HL-60 (cell line): ENCODE measurements at regions not wholly inside any gene's neighbourhood (a gene's known extent, or its start where the extent isn't known, plus 50 kb on each side); places are given as distances from the start of the nearest gene placed in this dataset.

Experiments
- DNase-seq, 2 experiments: peaks; one replicate each; pipeline ENCODE4 v3.0.0-alpha.2; 2010 to 2020; ENCODE audit warnings: low read depth in 1 of 2, low spot score in 1 of 2
- H3K27ac ChIP-seq: fragments of 250-450 bp; sonication (Bioruptor Pico); replicated peaks from 2 replicates; pipeline ENCODE4 v1.5.1; 2020; ENCODE audit warnings: mild to moderate bottlenecking, moderate library complexity
- H3K27me3 ChIP-seq: fragments of 250-450 bp; sonication (Bioruptor Pico); 2 replicates; pipeline ENCODE4 v1.5.1; 2021; ENCODE audit warnings: mild to moderate bottlenecking, moderate library complexity; ENCODE audit not compliant: insufficient read depth, poor library complexity, severe bottlenecking
- H3K4me3 ChIP-seq: replicated peaks from 2 replicates; pipeline ENCODE4 v1.5.1; 2011; ENCODE audit warnings: mild to moderate bottlenecking, control low read depth, low read length; ENCODE audit not compliant: insufficient read depth
- GABPA ChIP-seq: IDR thresholded peaks from 2 replicates; pipeline ENCODE4 v1.6.1; 2012; ENCODE audit warnings: low read depth
- POLR2AphosphoS5 ChIP-seq: IDR thresholded peaks from 2 replicates; pipeline ENCODE4 v1.6.1; 2012; ENCODE audit warnings: low read depth
- REST ChIP-seq: IDR thresholded peaks from 2 replicates; pipeline ENCODE4 v1.6.1; 2012; ENCODE audit warnings: low read depth; ENCODE audit not compliant: insufficient replicate concordance
- SPI1 ChIP-seq: IDR thresholded peaks from 2 replicates; pipeline ENCODE4 v1.6.1; 2012; ENCODE audit warnings: low read depth, mild to moderate bottlenecking, borderline replicate concordance
- TF ChIP-seq, protein P1 (sequence below): IDR thresholded peaks from one replicate; pipeline ENCODE4 v1.5.1; 2011; ENCODE audit warnings: low read length, control low read depth, inconsistent platforms; ENCODE audit not compliant: insufficient read depth

DNA sequence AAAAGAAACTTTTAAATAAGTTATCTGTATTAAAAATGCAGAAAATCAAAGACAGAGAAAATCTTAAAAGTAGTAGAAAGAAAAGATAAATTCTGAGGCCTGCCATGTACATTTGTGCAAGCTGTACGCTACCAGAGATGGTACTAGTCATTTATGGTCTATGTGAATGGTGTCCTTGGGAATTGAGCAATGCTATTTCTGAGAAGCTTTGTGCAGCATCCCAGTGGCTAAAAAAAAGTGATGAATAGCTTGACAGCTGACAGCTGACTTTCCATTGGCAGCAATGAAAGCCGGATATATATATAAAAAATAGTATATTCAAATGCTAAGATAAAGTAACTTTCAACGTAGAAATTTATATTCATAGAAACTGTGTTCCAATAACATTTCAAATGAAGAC lies 58.8 kb upstream of the KCTD3 start:
- Histone ChIP-seq H3K27me3 (no peaks in the 10 kb centered on the region), H3K4me3 (no peak overlapping the region), H3K27ac (no peak overlapping the region)
- TF ChIP-seq REST = no peak
- no peak for TF ChIP-seq GABPA
- TF ChIP-seq SPI1 = no peak
- no peak for TF ChIP-seq POLR2AphosphoS5
- TF ChIP-seq, protein P1, sequence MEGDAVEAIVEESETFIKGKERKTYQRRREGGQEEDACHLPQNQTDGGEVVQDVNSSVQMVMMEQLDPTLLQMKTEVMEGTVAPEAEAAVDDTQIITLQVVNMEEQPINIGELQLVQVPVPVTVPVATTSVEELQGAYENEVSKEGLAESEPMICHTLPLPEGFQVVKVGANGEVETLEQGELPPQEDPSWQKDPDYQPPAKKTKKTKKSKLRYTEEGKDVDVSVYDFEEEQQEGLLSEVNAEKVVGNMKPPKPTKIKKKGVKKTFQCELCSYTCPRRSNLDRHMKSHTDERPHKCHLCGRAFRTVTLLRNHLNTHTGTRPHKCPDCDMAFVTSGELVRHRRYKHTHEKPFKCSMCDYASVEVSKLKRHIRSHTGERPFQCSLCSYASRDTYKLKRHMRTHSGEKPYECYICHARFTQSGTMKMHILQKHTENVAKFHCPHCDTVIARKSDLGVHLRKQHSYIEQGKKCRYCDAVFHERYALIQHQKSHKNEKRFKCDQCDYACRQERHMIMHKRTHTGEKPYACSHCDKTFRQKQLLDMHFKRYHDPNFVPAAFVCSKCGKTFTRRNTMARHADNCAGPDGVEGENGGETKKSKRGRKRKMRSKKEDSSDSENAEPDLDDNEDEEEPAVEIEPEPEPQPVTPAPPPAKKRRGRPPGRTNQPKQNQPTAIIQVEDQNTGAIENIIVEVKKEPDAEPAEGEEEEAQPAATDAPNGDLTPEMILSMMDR = no peak
- DNase-seq = no peak
